ENCODE measurements at regions not wholly inside any gene's neighbourhood (a gene's known extent, or its start where the extent isn't known, plus 50 kb on each side); places are given as distances from the start of the nearest gene placed in this dataset.
A peak's percentile ranks its signal among the peaks of the same experiment; 100 is the strongest.

DNA sequence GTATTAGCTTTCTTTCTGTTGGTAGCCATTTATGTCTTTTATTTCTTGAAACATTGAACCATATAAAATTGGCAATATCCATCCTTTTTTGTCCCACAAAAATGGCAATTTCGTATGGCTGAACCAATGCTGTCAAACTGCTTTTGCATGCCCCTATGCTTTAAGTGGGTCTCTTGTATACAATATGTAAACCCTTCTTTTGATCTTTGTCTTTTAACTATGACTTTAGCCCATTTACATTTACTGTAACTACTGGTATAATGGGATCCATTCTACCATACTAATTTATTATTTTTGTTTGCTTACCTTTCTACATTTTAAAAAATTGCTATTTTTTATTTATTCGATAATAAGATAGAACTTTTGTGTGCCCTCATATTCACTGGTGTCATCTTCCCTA is 93.4 kb downstream of the TENT4A start:
- no peak for DNase-seq

DNA sequence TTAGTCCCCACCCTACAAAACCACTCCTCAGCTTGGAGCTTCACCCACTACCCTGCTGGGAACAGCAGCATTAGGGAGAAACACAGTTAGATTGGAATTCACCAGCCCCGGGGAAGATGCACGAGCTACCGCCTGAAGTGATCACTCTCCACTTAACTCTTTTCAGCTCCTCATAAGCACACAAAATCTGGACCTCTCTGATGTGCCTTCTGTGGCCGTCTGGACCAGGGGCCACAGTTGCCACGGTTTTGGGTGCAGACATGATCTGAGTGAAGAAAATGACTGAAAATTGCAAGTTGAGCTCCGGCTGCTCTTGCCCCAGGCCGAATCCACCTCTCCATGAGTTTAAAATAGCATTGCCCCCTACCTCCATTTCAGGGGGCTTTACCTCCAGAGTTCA is 95.2 kb downstream of the TENT4A start:
- DNase-seq: no peak

DNA sequence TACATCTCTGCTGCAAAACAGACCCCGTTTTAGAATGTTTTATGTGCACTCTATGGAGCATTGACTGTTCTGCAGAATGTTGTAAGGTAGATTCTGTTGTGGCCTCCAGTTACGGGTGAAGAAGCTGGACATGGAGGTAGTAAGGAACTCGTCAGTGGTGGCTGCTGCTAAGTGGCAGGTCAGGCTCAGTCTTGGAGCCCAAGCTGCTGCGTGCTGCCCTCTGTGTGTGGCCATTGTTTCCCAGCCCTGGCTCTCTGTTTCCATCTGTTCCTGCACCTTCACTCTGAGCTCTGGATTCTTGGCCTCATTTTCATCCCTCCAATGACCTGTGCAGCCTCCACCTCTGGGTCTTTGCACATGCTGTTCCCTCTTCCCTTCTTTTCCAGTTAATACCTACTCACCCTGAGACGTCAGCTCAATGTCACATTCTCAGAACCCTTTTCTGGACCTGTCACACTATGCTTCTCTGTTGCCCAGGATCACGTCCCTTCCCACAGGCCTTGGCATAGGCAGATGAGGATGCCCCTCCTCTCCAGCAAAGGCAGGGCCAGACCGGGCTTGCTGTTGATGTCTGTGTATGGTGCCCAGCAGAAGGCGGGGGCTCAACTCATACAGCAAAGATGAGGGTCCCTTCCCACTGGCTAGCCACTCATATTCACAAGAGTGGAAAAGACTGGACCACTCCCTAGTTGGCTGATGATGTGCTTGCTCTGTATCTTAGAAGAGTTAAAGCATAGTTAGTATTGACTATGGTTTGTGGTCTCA is 97.6 kb downstream of the TENT4A start:
- DNase-seq: no peak

DNA sequence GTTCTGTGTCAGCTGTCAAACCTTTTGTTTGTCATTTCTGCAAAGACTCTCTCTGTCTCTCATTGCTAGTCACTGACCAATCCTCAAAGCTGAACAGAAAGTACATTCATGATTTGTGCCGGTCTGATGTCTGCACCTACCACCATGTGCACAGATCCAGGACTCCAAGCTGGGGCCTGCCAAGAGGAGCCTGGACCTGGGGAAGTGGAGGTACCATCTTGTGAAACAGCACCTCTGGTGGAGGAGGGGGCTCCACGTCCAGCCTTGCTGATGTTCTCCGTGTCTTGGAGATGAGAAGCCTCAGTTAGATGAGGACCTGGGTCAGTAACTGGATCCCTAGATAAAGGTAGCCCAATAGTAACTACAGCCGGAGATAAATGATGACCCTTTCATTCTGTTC is 98.9 kb downstream of the TENT4A start:
- DNase-seq: no peak

DNA sequence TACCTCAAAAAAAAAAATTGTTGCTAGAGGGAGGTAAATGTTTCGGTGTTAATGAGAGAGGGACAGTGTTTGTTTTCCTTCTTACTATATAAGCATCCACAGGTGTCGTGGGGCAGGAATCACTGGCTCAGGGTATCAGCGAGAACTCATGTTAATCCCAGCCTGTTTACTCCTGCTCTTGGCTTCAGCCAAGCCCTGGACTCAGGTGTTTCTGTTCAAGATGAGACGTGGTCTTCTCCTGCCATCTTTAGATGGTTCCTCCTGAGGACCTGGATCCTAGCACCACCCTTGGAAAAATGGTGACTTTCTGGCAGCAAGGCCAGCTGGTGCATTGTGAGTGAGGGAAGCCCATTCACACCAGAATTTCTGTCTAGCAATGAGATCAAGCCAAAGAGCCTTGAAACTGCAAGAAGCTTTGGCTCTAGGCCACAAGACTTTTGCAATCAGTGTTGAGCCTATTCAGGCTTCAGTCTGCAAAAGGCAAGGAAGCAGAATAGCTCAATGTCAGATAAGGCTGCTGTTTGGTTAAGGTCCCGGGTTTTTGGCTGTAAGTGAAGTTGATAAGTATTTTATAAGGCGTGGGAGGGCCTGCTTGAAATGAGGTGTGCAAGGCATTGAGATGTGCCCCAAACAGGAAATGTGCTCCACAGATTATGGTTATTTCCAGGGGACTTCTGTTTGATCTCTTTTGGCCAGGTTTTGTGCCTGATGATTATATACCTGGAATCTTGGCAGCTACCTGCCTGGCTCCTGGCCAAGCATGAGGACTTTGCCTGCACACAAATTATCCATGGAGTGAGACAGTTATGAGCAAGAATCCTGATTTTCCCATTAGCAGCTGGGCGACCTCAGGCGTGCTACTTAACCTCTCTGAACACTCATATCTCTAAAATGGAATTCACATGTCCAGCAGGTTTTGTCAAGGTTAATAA is 99.8 kb downstream of the TENT4A start:
- no peak for DNase-seq

DNA sequence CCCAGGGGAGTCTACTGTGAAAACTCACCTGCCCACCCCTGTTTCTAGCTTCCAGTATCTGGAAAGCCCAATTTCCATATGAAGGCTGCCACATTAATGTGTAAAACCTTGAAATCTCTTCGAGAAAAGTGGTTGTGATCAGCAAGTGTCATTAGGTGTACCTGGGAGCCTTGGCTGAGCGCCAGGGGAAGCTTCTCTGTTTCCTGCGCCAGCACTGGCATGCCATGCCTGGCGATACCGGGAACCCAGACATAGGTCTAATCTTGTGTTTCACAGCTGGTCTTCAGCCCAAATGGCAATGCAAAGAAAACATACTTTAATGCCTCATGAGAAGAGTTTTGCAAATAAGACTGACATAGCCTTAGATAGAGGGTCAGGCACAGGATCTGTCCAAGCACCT is 101.6 kb downstream of the TENT4A start:
- DNase-seq: no peak

DNA sequence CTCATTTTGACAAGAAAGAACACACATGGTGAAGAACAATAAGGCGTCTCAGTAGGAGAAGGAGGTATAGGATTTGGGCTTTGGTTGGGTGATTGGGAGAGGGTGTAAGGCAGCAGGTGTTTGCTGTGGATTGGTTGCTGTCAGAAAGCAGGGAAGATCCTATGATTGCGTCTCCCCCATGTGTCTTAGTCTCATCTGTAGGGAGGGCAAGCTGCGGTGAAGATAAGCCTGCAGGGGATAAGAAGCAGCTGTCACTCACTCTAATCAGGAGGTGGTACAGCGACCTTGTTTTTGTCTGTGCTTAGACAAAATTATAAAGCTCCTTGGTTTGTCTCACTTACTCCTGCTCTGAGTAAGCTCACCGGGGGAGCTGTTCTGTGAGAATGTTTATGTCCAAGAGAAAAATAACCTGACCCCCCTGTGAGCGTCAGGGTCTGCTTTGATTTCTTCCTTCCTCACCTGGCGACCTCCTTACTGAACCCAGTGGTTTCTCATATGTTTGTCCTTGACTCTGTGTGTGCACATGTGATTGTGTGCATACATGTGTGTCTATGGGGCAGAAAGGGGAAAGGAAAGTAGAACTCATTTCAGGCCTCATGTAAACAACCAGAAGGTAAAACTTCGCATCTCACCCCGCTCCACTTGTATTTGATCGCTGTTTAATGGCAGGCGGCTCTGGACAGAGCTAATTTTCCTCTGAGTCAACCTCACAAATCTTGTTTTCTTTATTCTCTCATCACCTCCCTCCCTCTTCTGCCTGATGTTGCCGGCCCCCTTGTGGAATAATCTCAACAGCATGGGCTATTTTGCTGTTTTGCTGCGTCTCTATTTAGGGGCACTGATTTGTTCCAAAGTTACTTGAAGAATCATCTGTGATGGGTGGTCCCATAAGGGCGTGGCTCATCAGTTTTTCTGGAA is 105.6 kb downstream of the TENT4A start:
- DNase-seq: peak; percentile 92

DNA sequence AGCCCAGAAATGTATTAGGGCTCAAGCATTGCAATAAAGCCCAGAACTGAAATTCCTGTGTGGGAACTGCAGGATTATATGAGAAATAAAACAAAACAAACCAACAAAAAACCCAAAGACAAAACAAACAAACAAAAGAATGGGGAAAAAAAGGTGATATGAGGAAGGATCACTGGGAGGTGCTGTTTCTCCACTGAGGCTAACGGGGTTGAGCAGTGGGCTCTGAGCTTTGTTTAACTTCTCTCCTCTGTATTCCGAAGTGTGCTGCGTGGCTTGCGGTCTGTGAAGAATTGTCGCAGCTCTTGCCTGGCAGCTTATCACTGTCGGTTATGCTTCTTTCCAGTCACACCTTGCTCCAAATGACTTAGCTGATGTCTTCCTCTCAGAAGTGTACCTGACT is 106.3 kb downstream of the TENT4A start:
- DNase-seq: peak; percentile 68

DNA sequence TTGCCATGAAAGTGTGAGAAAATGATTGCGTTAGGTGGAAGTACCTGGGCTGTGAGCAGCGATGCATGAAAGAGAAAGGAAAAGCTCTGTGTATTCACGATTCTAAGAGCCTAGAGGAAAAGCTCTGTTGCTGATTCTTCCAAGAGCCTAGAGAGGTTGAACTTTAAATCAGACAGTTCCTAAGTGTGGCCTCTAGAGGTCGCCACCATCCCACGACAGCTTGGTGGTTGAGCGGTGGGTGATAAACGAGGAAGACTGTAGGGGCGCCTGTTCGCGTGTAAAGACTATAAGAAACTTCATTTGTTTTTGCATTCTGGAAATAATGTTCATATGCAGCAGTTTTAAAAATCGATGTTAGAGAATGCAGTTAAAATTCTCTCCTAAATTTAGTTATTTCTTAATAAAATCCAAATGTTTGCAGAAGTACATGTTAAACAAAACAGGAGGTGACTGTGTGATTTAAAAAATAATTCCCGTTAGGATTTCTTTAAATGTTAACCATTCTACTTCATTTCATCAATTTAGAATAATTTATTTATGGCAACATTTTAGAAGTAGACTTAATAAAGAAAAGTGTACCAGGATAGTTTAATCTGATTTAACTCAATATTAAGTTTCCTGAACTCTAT is 107.7 kb downstream of the TENT4A start:
- DNase-seq: peak; percentile 79

DNA sequence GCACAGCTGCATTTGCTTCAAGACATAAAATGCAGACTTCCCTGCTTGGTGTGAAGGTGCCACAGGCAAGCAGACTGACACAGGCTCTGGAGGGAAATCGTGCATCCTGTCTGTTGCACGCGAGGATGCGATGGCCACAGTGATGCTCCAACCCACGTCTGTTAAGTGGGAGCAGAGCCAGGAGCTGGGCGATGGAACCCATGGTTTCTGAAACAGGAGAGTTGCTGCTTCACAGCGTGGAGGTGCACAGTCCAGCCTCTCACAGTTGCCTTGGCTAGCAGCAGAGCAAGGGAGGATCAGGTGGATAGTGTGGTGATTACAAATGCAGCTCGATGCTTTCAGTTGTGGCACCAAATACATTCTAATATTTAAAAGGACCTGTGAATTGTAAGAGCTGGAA is 108.8 kb downstream of the TENT4A start:
- DNase-seq: no peak

DNA sequence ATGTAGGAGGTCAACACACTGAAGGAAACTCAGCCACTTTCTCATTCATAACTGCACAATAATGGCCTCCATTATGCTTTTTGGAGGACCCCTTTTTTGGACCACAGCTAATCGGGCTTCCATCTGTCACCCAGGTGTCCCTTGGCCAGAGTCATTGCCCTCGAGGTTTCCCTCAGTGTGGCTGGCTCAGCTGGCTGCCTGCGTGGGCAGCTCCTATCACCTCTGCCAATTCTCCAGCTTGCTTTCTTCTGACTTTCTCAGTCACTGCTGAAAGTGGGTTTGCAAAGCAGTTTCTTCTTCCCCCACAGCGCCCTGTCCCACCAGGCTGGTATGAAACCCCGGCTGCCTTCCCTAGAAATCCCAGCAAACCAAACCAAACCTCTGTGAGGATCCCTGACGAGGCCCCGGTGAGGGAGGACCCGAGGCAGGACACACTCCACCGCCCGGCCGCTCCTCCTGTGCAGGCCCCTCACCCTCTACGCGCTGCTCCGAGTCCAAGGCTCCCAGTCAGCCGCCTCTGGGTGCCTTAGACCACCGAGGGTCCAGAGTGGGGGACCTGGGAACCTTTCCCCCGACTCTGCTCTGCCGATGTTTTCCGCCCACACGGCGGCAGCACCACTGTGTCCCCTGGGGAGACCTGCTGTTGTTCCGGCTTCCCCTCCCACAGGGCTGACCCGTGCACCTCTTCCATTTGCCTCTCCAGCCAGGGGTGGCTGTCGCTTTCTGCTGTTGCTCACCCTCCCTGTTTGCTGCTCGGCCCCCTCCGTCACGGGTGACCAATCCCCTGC is 109.5 kb downstream of the TENT4A start:
- DNase-seq: no peak

DNA sequence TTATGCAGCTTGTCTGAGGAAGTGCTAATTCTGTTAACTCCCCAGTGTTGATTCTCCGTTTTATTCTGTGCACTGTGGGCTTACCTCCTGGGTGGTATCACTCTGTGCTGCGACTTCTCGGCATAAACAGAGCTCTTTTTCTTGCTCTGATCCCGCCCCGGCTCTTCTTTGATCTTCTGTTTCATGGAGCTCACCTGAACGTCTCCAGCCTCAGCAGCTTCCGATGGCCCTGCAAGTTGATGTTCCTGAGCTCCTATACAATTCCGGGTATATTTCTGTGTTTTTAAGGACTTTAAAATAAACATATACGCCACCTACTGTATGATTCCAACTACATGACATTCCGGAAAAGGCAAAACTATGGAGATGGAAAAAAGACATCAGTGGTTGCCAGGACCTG is 110.8 kb downstream of the TENT4A start:
- DNase-seq: no peak

DNA sequence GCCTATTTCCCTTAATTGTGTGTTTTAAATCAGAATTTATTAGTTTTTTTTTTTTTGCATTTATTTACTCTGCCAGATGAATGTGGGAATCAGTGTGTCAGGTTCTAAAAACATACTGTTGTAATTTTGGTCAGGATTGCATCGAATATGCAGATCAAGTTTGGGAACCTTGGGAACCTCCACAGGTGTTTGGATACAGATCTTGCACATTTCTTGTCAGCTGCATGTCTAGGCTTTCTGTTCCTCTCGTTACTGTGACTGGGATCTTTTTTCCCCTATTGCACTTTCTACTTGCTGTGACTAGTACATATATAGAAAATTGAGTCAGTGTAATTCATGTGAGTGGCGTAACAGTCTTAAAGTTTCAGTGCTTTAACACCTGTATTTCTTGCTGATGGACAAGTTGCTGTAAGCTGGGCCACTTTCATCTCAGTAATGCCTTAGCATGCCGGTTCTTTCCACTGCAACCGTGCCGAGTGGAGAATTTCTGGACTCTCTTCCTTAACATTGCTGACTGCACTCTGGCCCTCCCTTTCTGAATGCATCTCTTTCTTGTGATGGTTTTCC is 112.5 kb downstream of the TENT4A start:
- no peak for DNase-seq

DNA sequence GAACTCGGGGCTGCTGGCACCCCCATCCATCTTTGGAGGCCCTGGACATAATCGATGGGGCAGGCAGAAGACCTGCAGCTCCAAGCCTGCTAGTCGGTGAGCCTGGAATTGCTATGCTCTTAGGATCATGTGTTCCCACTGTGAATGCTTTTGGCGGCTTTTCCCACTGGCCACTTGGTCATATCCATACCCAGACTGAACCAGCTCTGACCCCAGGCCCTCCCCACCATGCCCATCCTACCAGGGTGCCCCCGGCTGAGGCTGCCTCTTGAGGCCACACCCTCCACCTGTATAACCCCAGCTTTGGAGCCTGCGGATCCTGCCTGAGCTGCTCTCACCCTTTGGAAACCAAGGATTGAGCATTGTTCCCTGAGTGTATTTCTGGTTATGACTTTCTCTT is 113.5 kb downstream of the TENT4A start:
- no peak for DNase-seq

DNA sequence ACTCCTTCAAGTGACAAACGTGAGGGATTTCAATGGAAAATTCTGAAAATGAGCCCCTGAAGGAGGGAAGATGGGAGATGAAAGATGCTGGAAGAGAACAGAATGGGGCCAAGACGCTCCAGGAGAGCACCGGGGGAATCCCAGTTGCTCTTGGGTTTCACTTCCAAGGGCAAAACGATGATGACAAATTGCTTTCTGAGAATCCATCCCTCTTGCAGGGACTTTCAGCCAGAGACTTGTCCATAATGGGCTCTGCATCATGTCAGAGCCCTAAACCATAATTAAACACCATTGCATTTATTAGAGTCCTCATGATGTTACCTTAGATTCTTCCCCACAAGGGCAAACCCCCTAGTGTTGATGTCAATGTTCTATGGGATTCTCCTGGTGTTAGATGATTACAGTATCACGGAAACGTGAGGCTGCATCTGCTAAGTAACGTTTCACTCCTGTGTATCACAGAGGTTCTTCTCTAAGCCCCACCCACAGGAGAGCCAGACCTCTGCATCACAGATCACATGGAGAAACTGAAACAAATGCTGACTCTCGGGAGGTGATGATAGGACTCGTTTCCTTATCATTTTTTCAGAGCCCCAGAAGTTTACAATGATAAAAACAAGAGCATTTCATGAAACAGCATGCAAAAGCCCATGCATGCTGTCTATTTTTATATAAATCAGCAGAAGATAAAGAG is 114.4 kb downstream of the TENT4A start:
- DNase-seq: no peak

DNA sequence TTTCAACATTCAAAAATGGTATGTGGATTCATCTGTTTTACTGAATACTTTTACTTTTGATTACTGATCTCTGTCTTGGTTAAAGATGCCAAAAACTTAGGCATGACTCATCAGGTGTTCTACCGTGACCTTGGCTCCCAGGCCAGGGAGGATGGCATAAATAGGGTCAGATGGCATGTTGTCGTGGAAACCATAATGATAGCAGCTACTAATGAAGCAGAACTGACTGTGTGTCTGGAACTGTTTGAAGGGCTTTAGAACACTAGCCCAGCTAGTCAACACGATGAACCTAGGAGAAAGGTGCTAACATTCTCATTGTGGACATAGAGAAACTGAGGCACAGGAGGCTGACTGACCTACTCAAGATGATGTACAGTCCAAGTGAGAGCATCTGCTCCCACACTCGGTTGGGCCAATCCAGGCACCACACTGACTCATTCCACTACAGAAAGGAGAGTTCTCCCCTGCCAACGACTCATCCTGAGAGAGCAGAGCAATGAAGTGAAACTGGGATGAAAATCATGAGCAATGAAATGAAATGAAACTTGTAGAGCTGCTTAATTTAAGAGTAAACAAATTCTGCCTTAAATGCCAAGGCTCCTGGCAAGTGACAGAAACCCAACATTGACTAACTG is 116.0 kb downstream of the TENT4A start:
- DNase-seq: no peak

DNA sequence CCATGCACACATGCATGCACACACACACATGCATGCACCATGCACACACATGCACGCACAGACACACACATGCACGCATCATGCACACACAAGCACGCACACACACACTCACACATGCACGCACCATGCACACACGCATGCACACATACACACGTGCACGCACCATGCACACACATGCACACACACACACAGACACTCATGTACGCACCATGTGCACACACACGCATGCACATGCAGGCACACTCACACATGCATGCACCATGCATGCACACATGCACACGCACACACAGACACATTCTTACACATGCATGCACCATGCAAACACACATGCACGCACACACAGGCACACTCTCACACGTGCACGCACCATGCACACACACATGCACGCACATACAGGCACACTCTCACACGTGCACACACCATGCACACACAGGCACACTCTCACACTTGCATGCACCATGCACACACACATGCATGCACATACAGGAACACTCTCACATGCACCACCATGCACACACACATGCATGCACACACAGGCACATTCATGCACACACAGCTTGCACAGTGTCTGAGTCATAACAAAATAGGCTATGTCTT is 117.5 kb downstream of the TENT4A start:
- DNase-seq: no peak

DNA sequence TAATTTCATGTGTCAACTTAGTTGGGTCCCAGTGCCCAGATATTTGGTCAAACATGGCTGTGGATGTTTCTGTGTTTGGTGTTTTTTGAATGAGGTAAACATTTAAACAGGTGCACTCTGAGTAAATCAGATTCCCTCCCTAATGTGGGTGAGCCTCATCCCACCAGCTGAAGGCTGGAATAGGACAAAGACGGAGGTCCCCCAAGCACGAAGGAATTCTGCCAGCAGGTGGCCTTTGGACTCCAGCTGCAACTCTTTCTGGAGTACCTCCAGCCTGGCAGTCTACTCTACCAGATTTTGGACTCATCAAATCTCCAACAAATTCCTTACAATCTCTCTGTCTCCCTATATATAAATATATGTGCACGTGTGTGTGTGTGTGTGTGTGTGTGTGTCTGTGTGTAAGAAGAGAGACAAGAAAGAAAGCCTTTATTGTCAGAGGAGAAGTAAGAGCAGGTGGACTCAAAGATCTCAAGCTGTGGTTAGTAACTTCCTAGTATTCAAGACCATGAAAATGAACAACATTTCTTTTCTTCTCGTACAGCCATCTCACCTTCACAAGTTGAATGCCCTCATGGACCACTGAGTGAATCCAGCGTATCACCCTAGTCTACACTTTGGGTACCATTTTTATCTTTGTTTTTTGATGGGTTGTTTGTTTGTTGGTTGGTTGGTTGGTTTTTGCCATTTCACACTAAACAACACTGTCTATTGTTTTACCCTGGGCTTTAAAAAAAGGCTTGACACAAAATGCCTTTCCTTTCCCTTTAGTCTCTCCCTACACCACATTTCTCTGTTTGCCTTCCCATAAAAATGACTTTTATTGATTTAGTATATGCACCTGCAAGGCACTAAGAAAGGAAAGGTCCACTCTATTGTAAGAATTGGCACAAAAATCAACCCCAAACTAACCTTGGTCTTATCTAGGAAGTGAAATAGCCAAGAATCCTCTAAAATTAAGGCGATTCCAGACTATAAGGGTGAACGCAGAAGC is 118.7 kb downstream of the TENT4A start:
- DNase-seq: peak; percentile 28

DNA sequence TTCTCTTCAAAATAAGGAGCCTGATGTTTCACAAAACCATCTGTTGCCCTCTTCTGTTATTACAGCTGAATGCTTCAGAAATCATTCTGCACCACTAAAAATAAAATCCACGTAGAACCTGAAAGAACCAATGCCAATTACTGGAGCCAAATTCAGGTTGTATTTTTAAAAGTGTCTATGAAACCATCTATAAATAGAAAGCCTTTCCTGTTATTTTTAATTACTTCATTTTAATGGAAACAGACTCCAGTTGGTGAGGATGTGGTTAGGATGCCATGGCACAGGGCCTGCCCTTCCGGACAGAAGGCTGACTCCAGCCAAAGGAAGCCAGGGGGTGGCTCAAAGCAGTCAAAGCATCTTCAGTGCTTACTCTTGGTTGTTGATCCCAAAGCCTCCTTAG is 119.8 kb downstream of the TENT4A start:
- no peak for DNase-seq
